Stimulated activated CD4-positive, alpha-beta T cell treated with anti-CD3 and anti-CD28 coated beads, TNF-alpha, amount 100 ng/mL, for 4 hours (primary cell): ENCODE measurements at regions not wholly inside any gene's neighbourhood (a gene's known extent, or its start where the extent isn't known, plus 50 kb on each side); places are given as distances from the start of the nearest gene placed in this dataset.
"Not testable (repeated sequence)": the region's sequence is repeated elsewhere in the genome, so short reads cannot be mapped to it uniquely, and the experiment has no call there.

Source experiments
- DNase-seq, 3 experiments: peaks; one replicate each; pipeline ENCODE4 v3.0.0-alpha.2; 2020; ENCODE audit warnings: low read depth in 3 of 3

- no peak for DNase-seq
Measured at GRCh38 chrX:39465467-39465866, 632.3 kb downstream of the BCOR start.

- DNase-seq: no peak
Measured at GRCh38 chrX:39465906-39466305, 631.9 kb downstream of the BCOR start.

GRCh38 chrX:39469126-39469525 lies 628.6 kb downstream of the BCOR start:
- no peak for DNase-seq

GRCh38 chrX:39470588-39471407 lies 627.0 kb downstream of the BCOR start:
- no peak for DNase-seq

- DNase-seq: no peak
Measured at GRCh38 chrX:39472161-39472560, 625.6 kb downstream of the BCOR start.

- DNase-seq: no peak
Measured at GRCh38 chrX:39473812-39474211, 623.9 kb downstream of the BCOR start.

GRCh38 chrX:39475372-39475771 lies 622.4 kb downstream of the BCOR start:
- DNase-seq: no peak

GRCh38 chrX:39476604-39477021 lies 621.1 kb downstream of the BCOR start:
- DNase-seq: no peak

GRCh38 chrX:39477031-39477761 lies 620.6 kb downstream of the BCOR start:
- DNase-seq: no peak

- no peak for DNase-seq
Measured at GRCh38 chrX:39477762-39478120, 620.0 kb downstream of the BCOR start.

- DNase-seq: no peak
Measured at GRCh38 chrX:39479856-39480255, 617.9 kb downstream of the BCOR start.

GRCh38 chrX:39480963-39481362 lies 616.8 kb downstream of the BCOR start:
- no peak for DNase-seq

- no peak for DNase-seq
Measured at GRCh38 chrX:39481621-39482020, 616.1 kb downstream of the BCOR start.

- no peak for DNase-seq
Measured at GRCh38 chrX:39484159-39485068, 613.3 kb downstream of the BCOR start.

- DNase-seq: no peak
Measured at GRCh38 chrX:39487166-39487968, 610.4 kb downstream of the BCOR start.

- DNase-seq: no peak
Measured at GRCh38 chrX:39487969-39488330, 609.8 kb downstream of the BCOR start.

- peak; percentile 13 to 45 (median 41) for DNase-seq
Measured at GRCh38 chrX:39491548-39492297, 606.0 kb downstream of the BCOR start.

GRCh38 chrX:39492497-39493162 lies 605.1 kb downstream of the BCOR start:
- DNase-seq: no peak

- no peak for DNase-seq
Measured at GRCh38 chrX:39493168-39493567, 604.6 kb downstream of the BCOR start.

- not testable (repeated sequence) for DNase-seq
Measured at GRCh38 chrX:39497117-39497516, 600.6 kb downstream of the BCOR start.
